DMS79 (cell line): ENCODE measurements at regions not wholly inside any gene's neighbourhood (a gene's known extent, or its start where the extent isn't known, plus 50 kb on each side); places are given as distances from the start of the nearest gene placed in this dataset.
"Not testable (repeated sequence)": the region's sequence is repeated elsewhere in the genome, so short reads cannot be mapped to it uniquely, and the experiment has no call there.

Experiments
- DNase-seq: peaks from one replicate; lab custom pipeline; 2025; lab: John Stamatoyannopoulos, UW

GRCh38 chr2:219836647-219837177, 209.3 kb downstream of the SLC4A3 start:
- no peak for DNase-seq

GRCh38 chr2:219844401-219845091, 217.1 kb downstream of the SLC4A3 start:
- no peak for DNase-seq

GRCh38 chr2:219848882-219849281, 221.5 kb downstream of the SLC4A3 start:
- no peak for DNase-seq

- DNase-seq = no peak
Measured at GRCh38 chr2:219851169-219851568, 223.7 kb downstream of the SLC4A3 start.

GRCh38 chr2:219851801-219852481, 224.5 kb downstream of the SLC4A3 start:
- DNase-seq = no peak

- DNase-seq = no peak
Measured at GRCh38 chr2:219852626-219853025, 225.2 kb downstream of the SLC4A3 start.

DNA sequence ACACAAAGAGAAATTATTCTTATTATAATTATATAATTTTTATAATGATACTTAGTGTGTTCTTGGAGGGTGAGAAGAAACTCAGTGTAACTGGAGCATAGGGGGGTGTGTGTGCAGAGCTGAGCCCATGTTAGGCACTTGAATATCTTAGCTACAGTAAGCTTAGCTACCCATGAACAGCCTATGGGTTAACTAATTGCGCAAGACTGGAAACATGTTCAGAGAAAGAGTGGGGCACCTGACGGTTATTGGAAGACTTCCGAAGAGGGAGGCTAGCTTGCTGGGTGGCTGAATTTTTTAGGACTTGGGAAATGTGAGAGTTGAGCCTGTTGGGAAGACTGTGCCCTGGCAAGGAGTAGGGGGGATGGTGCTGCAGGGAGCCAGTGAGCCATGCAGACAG, 229.2 kb downstream of the SLC4A3 start:
- DNase-seq = no peak

GRCh38 chr2:219857751-219858150, 230.3 kb downstream of the SLC4A3 start:
- no peak for DNase-seq

- DNase-seq = no peak
Measured at GRCh38 chr2:219861307-219861706, 233.9 kb downstream of the SLC4A3 start.

DNA sequence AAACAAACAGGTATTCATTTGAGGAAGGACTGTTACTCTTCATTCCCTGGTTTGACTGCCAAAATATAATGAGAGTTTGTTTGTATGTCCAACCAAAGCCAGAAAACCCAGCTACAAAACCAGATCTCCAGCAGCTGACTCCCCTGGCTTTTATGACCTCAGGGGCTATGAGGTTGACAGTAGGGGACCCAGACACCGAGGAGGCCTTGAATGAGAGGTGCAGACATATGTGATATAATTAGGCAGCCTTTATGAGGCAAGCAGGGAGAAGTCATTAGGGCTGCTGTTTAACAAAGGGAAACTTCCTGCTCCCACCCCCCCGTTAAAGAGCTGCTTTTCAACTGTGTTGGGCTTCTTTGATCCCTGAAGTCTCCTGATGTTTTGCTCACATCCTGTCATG, 236.7 kb downstream of the SLC4A3 start:
- no peak for DNase-seq

GRCh38 chr2:219868635-219869034, 241.2 kb downstream of the SLC4A3 start:
- no peak for DNase-seq

GRCh38 chr2:219870041-219870440, 242.6 kb downstream of the SLC4A3 start:
- no peak for DNase-seq

- no peak for DNase-seq
Measured at GRCh38 chr2:219871351-219871750, 243.9 kb downstream of the SLC4A3 start.

- no peak for DNase-seq
Measured at GRCh38 chr2:219875036-219875435, 247.6 kb downstream of the SLC4A3 start.

DNA sequence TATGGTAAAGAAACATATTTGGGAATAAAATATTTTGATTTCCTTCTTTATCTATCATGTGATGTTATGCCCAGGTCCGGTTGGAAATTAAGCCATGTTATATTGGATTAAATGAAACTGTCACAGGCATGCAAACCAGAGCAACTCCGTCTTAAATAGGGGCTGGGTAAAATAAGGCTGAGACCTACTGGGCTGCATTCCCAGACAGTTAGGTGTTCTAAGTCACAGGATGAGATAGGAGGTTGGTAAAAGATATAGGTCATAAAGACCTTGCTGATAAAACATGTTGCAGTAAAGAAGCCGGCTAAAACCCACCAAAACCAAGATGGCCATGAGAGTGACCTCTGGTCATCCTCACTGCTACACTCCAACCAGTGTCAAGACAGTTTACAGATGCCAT, 248.6 kb downstream of the SLC4A3 start:
- DNase-seq = not testable (repeated sequence)

GRCh38 chr2:219876931-219877330, 249.5 kb downstream of the SLC4A3 start:
- no peak for DNase-seq

DNA sequence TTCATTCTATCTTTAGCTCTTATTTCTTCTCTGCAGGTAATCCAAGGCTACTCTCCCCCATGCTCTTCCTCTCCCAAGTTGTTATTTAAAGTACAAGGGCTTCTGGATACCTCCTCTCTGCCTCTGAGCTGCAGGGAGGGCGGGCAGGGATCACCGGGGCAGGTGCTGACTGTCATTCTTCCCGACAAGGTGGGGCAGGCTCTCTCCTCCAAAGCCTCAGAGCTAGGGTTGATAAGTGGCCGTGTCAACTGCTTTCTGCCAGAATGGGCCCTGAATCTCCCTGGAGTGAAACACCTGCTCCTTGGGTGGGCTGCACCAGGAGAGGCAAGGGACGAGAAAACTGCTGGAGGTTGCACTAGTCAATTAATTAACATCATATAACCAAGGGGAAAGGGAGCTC, 250.3 kb downstream of the SLC4A3 start:
- peak; percentile 8 for DNase-seq

DNA sequence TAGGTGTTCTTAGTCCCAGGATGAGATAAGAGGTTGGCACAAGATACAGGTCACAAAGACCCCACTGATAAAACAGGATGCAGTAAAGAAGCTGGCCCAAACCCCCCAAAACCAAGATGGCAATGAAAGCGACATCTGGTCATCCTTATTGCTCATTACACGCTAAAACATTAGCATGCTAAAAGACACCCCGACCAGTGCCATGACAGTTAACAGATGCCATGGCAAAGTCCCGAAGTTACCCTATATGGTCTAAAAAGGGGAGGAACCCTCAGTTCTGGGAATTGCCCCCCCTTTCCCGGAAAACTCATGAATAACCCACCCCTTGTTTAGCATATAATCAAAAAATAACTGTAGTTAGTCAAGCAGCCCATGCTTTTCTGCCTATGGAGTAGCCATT, 251.1 kb downstream of the SLC4A3 start:
- DNase-seq = no peak

GRCh38 chr2:219881851-219882250, 254.4 kb downstream of the SLC4A3 start:
- DNase-seq = no peak

DNA sequence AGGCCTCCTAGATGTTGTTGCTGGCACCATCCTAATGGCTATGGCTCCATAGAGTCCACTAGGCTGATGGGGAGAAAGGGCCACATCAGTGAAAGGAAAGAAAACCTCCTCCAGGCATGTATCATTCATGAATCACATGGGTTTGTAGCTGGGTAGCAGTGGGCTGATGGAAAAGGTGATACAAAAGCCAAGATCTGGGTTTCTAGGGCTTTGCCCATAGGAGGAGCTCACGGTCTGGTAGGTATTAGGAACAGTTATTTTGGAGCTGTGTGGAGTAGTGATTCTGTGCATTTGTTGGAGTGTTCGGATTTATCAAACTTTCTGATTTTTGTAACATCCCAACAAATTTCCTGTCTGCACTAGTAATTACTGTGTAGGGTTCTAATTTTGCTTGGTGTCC, 259.2 kb downstream of the SLC4A3 start:
- DNase-seq = no peak

DNA sequence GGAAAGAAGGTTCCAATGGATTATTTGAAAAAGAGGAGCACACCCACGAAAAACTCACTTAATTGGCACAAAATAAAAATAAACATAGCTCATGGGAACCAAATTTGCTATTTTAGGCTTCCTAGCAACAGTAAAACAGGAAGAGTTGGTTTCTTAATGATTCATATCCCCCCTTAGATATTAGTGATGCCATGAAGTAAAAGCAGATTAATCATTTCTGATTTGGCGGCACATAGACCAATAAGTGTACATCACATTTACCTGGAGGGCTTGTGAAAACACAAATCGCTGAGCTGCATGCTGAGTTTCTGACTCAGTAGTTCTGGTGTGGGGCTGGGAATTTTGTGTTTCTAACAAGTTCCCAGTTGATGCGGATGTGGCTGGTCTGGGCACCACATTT, 260.4 kb downstream of the SLC4A3 start:
- no peak for DNase-seq

DNA sequence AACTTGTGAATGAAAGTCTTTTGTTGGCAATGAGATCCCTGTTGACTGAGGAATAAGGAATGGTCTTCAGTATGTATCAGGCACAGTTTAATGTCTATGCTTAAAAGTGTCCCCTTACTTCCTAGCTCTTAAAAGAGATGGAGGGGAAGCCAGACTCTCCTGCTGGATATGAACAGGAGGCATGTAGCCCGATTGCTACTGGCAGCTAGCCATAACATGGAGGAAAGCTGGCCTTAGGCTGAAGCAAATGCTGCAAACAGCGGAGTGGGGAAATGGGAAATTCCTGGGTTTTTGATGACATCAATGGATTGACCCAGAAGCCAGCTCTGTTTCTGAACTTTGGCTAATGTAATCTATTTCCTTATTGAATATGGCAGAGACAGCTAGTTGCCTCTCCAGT, 266.1 kb downstream of the SLC4A3 start:
- no peak for DNase-seq

- no peak for DNase-seq
Measured at GRCh38 chr2:219897456-219897855, 270.0 kb downstream of the SLC4A3 start.

GRCh38 chr2:219901155-219901554, 273.7 kb downstream of the SLC4A3 start:
- DNase-seq = no peak
